SK-N-SH (cell line): ENCODE measurements at regions not wholly inside any gene's neighbourhood (a gene's known extent, or its start where the extent isn't known, plus 50 kb on each side); places are given as distances from the start of the nearest gene placed in this dataset.

Experiments
- CTCF ChIA-PET: fragments of 300-600, 350-600 bp; formaldehyde crosslinking; extraction: SDS; loops from one replicate; lab custom pipeline; 2021; lab: Yijun Ruan, JAX
- POLR2A ChIA-PET: fragments of 350-600 bp; sonication (Branson Sonifier 250); formaldehyde crosslinking; extraction: SDS; loops from one replicate; lab custom pipeline; 2020; ENCODE audit warnings: antibody characterized with exemption, inconsistent platforms; lab: Yijun Ruan, JAX
- DNase-seq: peaks from one replicate; pipeline ENCODE4 v3.0.0; 2012
- H2AFZ ChIP-seq: fragments of 200-600 bp; sonication (generic); 2 replicates; pipeline ENCODE4 v1.8.1; 2016; ENCODE audit warnings: antibody characterized with exemption, mild to moderate bottlenecking, low read depth
- H3F3A ChIP-seq: fragments of 200-600 bp; sonication (generic); replicated peaks from 2 replicates; pipeline ENCODE3; 2016; ENCODE audit warnings: antibody characterized with exemption, mild to moderate bottlenecking; ENCODE audit not compliant: insufficient read depth
- H3K27ac ChIP-seq, 2 experiments: fragments of 200-500 bp in 1 of 2; fragments of 200-600 bp in 1 of 2; sonication (Bioruptor generic) in 1 of 2; sonication (generic), shearing (Covaris generic) in 1 of 2; 2 replicates each; pipeline versions ENCODE4 v1.5.1 to v1.6.1; 2014 to 2016; ENCODE audit warnings: low read depth in 2 of 2, inconsistent platforms in 1 of 2, low read length in 1 of 2, mild to moderate bottlenecking in 1 of 2, mixed read lengths in 1 of 2
- H3K27me3 ChIP-seq: fragments of 200-600 bp; sonication (generic), shearing (Covaris generic); 2 replicates; pipeline ENCODE4 v1.6.1; 2016; ENCODE audit warnings: mixed run types; ENCODE audit not compliant: insufficient read depth
- H3K36me3 ChIP-seq, 2 experiments: fragments of 200-500 bp in 1 of 2; fragments of 200-600 bp in 1 of 2; sonication (Bioruptor generic) in 1 of 2; sonication (generic) in 1 of 2; replicated peaks in 1 of 2; 2 replicates each; pipeline versions ENCODE3 to v1.5.1; 2014 to 2016; ENCODE audit warnings: low read length in 1 of 2, mild to moderate bottlenecking in 1 of 2; ENCODE audit not compliant: insufficient read depth in 2 of 2, control insufficient read depth in 1 of 2
- H3K4me1 ChIP-seq, 2 experiments: fragments of 200-500 bp in 1 of 2; fragments of 200-600 bp in 1 of 2; sonication (Bioruptor generic) in 1 of 2; sonication (generic), shearing (Covaris generic) in 1 of 2; 2 replicates each; pipeline versions ENCODE4 v1.5.1 to v1.6.1; 2014 to 2016; ENCODE audit warnings: low read depth in 1 of 2, low read length in 1 of 2, mixed run types in 1 of 2; ENCODE audit not compliant: insufficient read depth in 2 of 2, control insufficient read depth in 1 of 2
- H3K4me2 ChIP-seq: fragments of 200-600 bp; sonication (generic), shearing (Covaris generic); 2 replicates; pipeline ENCODE4 v1.6.1; 2017; ENCODE audit warnings: mixed run types
- H3K4me3 ChIP-seq, 2 experiments: fragments of 200-500 bp in 1 of 2; fragments of 200-600 bp in 1 of 2; sonication (Bioruptor generic) in 1 of 2; sonication (generic), shearing (Covaris generic) in 1 of 2; 2 replicates each; pipeline versions ENCODE4 v1.5.1 to v1.8.1; 2014 to 2016; ENCODE audit warnings: low read depth in 2 of 2, inconsistent platforms in 1 of 2, low read length in 1 of 2, mild to moderate bottlenecking in 1 of 2, mixed read lengths in 1 of 2, moderate library complexity in 1 of 2
- H3K79me2 ChIP-seq: fragments of 200-600 bp; sonication (generic); 2 replicates; pipeline ENCODE4 v1.8.1; 2017; ENCODE audit warnings: mild to moderate bottlenecking; ENCODE audit not compliant: insufficient read depth
- H3K9ac ChIP-seq: fragments of 200-600 bp; sonication (generic); 2 replicates; pipeline ENCODE4 v1.6.1; 2017; ENCODE audit warnings: mixed run types
- H3K9me2 ChIP-seq: fragments of 200-600 bp; sonication (generic); 2 replicates; pipeline ENCODE4 v1.6.1; 2017; ENCODE audit warnings: mixed run types
- H3K9me3 ChIP-seq: fragments of 200-600 bp; sonication (generic); 2 replicates; pipeline ENCODE4 v1.6.1; 2017; ENCODE audit warnings: mixed run types, mild to moderate bottlenecking, moderate library complexity
- H4K20me1 ChIP-seq: fragments of 200-600 bp; sonication (generic); 2 replicates; pipeline ENCODE4 v1.6.1; 2017; ENCODE audit warnings: mild to moderate bottlenecking, mixed run types; ENCODE audit not compliant: insufficient read depth
- EP300 ChIP-seq, 2 experiments: IDR thresholded peaks; 2 replicates each; pipeline versions ENCODE4 v1.4.0 to v1.6.1; 2012; ENCODE audit warnings: borderline replicate concordance in 1 of 2, low read depth in 1 of 2, low read length in 1 of 2
- EZH2phosphoT487 ChIP-seq: fragments of 200-600 bp; sonication (generic); IDR thresholded peaks from 2 replicates; pipeline ENCODE4 v1.6.1; 2017; ENCODE audit warnings: low read depth, mixed run types, mild to moderate bottlenecking, antibody characterized with exemption, moderate library complexity, borderline replicate concordance
- FOXM1 ChIP-seq: IDR thresholded peaks from 2 replicates; pipeline ENCODE4 v1.4.0; 2012; ENCODE audit warnings: low read depth, mild to moderate bottlenecking
- GABPA ChIP-seq: IDR thresholded peaks from 2 replicates; pipeline ENCODE4 v1.4.0; 2012; ENCODE audit warnings: low read depth, mild to moderate bottlenecking
- GATA2 ChIP-seq: sonication (generic); formaldehyde crosslinking; IDR thresholded peaks from 2 replicates; pipeline ENCODE4 v1.5.0; 2020; ENCODE audit warnings: mild to moderate bottlenecking, missing genetic modification reagents
- MXI1 ChIP-seq: IDR thresholded peaks from 2 replicates; pipeline ENCODE4 v1.6.1; 2012; ENCODE audit warnings: mild to moderate bottlenecking, low read depth, low read length, improper control_type of control experiment
- POLR2AphosphoS5 ChIP-seq: IDR thresholded peaks from 2 replicates; pipeline ENCODE4 v1.6.1; 2012; ENCODE audit warnings: low read depth, low read length
- RAD21 ChIP-seq: IDR thresholded peaks from 2 replicates; pipeline ENCODE4 v1.6.1; 2012; ENCODE audit warnings: mild to moderate bottlenecking, low read length
- RCOR1 ChIP-seq: fragments of 150-350 bp; IDR thresholded peaks from 2 replicates; pipeline ENCODE4 v1.6.1; 2017; ENCODE audit warnings: antibody characterized with exemption, low read length
- RXRA ChIP-seq: IDR thresholded peaks from 2 replicates; pipeline ENCODE4 v1.4.0; 2012; ENCODE audit warnings: low read depth, mild to moderate bottlenecking, borderline replicate concordance
- SIN3A ChIP-seq: IDR thresholded peaks from 2 replicates; pipeline ENCODE4 v1.6.1; 2012; ENCODE audit warnings: low read depth, mild to moderate bottlenecking, low read length, moderate library complexity, borderline replicate concordance
- TEAD4 ChIP-seq: IDR thresholded peaks from 2 replicates; pipeline ENCODE4 v1.4.0; 2012; ENCODE audit warnings: mild to moderate bottlenecking, borderline replicate concordance; ENCODE audit not compliant: insufficient read depth
- ZBTB33 ChIP-seq: IDR thresholded peaks from 2 replicates; pipeline ENCODE4 v1.4.0; 2012; ENCODE audit warnings: low read depth, borderline replicate concordance
- WGBS: methylation state at CpG from one replicate; pipeline ENCODE4 v1.1.6; 2017; ENCODE audit warnings: low lambda C conversion rate; 5-methylcytosine and 5-hydroxymethylcytosine counted together
- TF ChIP-seq, protein P1 (sequence below): fragments of 150-350 bp; IDR thresholded peaks from 2 replicates; pipeline ENCODE4 v1.6.1; 2016; ENCODE audit warnings: mild to moderate bottlenecking, low read depth, low read length
- TF ChIP-seq, protein P2 (sequence below): IDR thresholded peaks from 2 replicates; pipeline ENCODE4 v1.4.0; 2012; ENCODE audit warnings: low read depth, borderline replicate concordance
- TF ChIP-seq, protein P3 (sequence below): IDR thresholded peaks from 2 replicates; pipeline ENCODE4 v1.6.1; 2012; ENCODE audit warnings: mild to moderate bottlenecking, low read depth, low read length, moderate library complexity
- TF ChIP-seq, protein P4 (sequence below): IDR thresholded peaks from 2 replicates; pipeline ENCODE4 v1.4.0; 2012; ENCODE audit warnings: low read depth

DNA sequence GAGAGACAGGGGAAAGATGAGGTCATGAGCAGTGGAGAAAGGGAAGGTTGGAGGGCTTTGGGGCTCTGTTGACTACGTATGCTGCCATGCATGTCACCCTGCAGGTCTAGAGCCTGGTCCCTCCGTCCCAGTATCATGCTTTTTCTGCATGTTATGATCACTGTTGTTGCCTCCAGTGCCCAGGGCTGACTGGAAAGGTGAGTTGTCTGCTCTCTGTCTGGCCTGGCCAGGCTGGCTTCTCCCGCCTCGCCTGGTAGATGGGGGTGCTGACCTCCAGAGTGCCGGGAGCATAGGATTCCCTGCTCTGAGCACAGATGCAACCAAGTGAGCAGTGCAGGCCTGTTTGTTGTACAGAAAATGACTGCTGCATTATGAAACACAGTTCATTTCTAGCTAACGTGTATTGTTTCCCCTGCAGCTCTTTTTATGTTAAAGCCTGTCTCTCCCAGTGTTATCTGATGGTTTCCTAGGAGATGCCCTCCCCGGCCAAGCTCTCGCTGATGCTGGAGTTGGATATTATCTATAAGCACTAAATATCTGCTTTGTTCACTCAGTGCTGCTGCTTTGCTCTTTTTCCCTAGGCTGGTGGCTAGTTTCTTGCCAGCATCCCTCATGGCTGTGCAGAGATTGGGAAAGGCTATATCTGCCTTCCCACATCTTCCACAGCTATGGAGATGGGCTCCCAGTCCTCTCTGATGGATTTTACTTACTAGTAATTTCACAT is 158.2 kb downstream of the TDRD15 start (continued):
- TF ChIP-seq, protein P1, sequence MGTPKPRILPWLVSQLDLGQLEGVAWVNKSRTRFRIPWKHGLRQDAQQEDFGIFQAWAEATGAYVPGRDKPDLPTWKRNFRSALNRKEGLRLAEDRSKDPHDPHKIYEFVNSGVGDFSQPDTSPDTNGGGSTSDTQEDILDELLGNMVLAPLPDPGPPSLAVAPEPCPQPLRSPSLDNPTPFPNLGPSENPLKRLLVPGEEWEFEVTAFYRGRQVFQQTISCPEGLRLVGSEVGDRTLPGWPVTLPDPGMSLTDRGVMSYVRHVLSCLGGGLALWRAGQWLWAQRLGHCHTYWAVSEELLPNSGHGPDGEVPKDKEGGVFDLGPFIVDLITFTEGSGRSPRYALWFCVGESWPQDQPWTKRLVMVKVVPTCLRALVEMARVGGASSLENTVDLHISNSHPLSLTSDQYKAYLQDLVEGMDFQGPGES = no peak
- TF ChIP-seq, protein P2, sequence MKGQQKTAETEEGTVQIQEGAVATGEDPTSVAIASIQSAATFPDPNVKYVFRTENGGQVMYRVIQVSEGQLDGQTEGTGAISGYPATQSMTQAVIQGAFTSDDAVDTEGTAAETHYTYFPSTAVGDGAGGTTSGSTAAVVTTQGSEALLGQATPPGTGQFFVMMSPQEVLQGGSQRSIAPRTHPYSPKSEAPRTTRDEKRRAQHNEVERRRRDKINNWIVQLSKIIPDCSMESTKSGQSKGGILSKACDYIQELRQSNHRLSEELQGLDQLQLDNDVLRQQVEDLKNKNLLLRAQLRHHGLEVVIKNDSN = no peak
- TF ChIP-seq POLR2AphosphoS5 (0 out of 2 replicates have a peak, but pooled peaks have one; percentile 20), TEAD4 (no peak), ZBTB33 (no peak), EP300 (IDR thresholded peaks at IDR 0.05; ENCODE audit: borderline replicate concordance in 1 of 2, low read depth in 1 of 2, low read length in 1 of 2) (no peak; a peak in 2 of 4 replicates)
- TF ChIP-seq, protein P3, sequence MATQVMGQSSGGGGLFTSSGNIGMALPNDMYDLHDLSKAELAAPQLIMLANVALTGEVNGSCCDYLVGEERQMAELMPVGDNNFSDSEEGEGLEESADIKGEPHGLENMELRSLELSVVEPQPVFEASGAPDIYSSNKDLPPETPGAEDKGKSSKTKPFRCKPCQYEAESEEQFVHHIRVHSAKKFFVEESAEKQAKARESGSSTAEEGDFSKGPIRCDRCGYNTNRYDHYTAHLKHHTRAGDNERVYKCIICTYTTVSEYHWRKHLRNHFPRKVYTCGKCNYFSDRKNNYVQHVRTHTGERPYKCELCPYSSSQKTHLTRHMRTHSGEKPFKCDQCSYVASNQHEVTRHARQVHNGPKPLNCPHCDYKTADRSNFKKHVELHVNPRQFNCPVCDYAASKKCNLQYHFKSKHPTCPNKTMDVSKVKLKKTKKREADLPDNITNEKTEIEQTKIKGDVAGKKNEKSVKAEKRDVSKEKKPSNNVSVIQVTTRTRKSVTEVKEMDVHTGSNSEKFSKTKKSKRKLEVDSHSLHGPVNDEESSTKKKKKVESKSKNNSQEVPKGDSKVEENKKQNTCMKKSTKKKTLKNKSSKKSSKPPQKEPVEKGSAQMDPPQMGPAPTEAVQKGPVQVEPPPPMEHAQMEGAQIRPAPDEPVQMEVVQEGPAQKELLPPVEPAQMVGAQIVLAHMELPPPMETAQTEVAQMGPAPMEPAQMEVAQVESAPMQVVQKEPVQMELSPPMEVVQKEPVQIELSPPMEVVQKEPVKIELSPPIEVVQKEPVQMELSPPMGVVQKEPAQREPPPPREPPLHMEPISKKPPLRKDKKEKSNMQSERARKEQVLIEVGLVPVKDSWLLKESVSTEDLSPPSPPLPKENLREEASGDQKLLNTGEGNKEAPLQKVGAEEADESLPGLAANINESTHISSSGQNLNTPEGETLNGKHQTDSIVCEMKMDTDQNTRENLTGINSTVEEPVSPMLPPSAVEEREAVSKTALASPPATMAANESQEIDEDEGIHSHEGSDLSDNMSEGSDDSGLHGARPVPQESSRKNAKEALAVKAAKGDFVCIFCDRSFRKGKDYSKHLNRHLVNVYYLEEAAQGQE = no peak
- TF ChIP-seq, protein P4, sequence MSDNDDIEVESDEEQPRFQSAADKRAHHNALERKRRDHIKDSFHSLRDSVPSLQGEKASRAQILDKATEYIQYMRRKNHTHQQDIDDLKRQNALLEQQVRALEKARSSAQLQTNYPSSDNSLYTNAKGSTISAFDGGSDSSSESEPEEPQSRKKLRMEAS = no peak

GRCh38 chr2:21282515-21282898 is 158.7 kb downstream of the TDRD15 start:
- 11% methylated on average over 2 of the region's 2 CpGs for WGBS
- no peaks in the 10 kb centered on the region for H3K79me2 ChIP-seq
- H3K27ac ChIP-seq = peak overlapping the region; percentile 12 to 99; a peak in 2 of 4 replicates
- no peaks in the 10 kb centered on the region for H3K27me3 ChIP-seq
- no peak for DNase-seq
- no peaks in the 10 kb centered on the region for H3F3A ChIP-seq
- POLR2A ChIA-PET = interaction anchor here (0.9 to 1.5 kb wide), 7 partner anchors 11 to 351 kb away, joined by 3 to 12 read pairs (median 6); no protein-coding TSS in a partner anchor
- no peak for TF ChIP-seq TEAD4
- TF ChIP-seq SIN3A = no peak
- TF ChIP-seq MXI1 = no peak
- TF ChIP-seq GATA2 = no peak
- no peak for TF ChIP-seq GABPA
- no peak for TF ChIP-seq RXRA
- TF ChIP-seq, protein P1 = no peak
- no peak for TF ChIP-seq RCOR1
- TF ChIP-seq EZH2phosphoT487 = no peak
- TF ChIP-seq, protein P4 = no peak
- TF ChIP-seq FOXM1 = no peak
- TF ChIP-seq RAD21 = no peak
- H3K36me3 ChIP-seq = no peaks in the 10 kb centered on the region
- H3K9ac ChIP-seq = no peak overlapping the region
- H3K4me3 ChIP-seq = no peak overlapping the region
- H3K9me3 ChIP-seq = 0 out of 2 replicates have a peak, but pooled peaks cover 8% of the 10 kb centered on the region
- no peak overlapping the region for H2AFZ ChIP-seq
- CTCF ChIA-PET = interaction anchor here (0.7 to 2.7 kb wide), 14 partner anchors 11 to 377 kb away, joined by 3 to 29 read pairs (median 3); no protein-coding TSS in a partner anchor
- no peaks in the 10 kb centered on the region for H4K20me1 ChIP-seq
- H3K4me2 ChIP-seq = no peak overlapping the region
- H3K4me1 ChIP-seq = peaks cover 0 to 63% of the 10 kb centered on the region in 2 experiments; a peak in 2 of 4 replicates
- no peaks in the 10 kb centered on the region for H3K9me2 ChIP-seq
